NK-92 (cell line): ENCODE measurements at regions not wholly inside any gene's neighbourhood (a gene's known extent, or its start where the extent isn't known, plus 50 kb on each side); places are given as distances from the start of the nearest gene placed in this dataset.

ENCODE experiments used
- DNase-seq: peaks from one replicate; lab custom pipeline; 2025; ENCODE audit not compliant: unreplicated experiment; lab: John Stamatoyannopoulos, UW

DNA sequence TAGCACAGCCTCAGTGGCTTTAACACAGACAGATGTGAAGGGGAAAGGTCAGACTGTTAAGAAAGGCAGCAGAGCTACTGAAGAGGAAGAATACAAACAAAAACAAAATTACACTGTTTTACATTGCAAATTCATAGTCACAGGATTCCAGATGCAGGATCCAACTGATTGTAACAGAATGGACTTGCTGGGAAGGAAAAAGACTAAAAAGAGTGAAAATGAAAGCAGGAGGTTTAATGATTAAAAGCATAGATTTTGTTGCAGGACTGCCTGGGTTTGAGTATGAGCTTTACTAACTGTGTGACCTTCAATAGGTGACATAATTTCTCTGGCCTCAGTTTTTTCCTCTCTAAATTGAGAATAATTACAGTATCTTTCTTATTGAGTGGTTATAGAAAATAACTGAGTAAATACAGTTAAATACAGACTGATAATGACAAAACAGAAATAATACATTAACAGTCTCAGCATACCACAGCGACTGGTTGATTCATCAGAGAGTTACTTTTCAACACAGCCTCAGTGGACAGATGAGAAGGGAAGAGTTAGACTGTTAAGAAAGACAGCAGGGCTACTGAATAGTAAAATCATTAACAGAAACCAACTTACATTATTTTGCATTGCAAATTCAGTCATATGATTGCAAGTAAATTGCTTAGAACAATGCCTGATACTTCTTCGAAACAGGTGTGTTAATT lies 704.2 kb upstream of the TENM4 start:
- no peak for DNase-seq

DNA sequence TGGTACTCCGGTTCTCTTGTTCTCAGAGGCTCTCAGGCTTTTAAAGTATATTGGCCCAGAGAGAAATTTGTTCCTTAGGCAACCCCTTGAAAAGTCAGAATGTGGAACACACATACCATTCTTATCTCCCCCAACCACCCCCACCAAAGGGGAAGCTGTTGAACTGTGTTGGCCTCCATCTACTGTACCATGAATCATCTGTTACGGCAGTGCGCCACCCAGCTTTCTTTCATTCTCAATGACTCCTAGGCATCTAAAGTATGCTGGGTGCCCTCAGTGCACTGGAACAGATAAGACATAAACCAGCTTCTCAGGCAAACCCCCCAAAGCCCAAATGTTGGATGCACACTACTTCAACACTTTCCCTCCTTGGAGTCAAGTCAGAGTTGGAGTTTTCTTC lies 696.2 kb upstream of the TENM4 start:
- no peak for DNase-seq

GRCh38 chr11:80129396-80129795 lies 688.6 kb upstream of the TENM4 start:
- DNase-seq, result no peak

DNA sequence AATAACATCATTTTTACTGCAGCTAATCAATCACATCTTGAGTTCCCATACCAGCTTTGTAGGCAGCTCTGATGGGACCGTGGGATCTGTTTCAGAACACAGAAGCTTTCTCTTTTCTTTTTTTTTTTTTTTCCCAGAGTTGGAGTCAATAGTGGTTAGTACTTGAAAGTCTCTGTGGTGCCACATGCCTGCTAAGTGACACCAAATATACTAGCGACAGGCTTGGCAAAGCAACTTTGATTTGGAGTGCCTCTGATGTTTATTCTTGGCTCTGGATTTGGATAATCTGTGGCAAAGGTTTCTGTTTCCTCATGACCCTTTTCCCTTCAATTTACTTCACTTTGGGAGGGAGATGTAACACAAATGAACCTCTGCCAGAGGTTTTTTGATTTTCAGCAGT lies 681.4 kb upstream of the TENM4 start:
- no peak for DNase-seq

DNA sequence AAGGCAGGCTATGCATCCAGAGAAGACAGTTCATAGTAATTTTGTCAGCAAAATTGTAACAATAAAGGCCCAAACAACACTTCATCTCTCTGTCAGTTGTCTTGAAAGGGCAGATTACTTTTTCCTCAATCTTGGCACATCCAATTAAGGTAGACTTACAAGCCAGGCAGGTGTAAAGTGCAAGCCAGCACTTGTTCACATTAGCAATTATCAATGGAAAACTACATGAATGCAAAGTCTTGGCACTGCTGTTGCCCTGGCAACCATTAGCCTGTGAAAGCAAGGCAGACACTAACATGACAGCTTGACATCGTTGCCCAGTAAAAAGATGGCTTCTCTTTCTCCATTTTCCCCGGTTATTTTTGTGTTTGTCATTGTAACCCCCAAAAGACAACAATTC lies 677.2 kb upstream of the TENM4 start:
- no peak for DNase-seq

GRCh38 chr11:80116796-80117195 lies 676.0 kb upstream of the TENM4 start:
- no peak for DNase-seq

DNA sequence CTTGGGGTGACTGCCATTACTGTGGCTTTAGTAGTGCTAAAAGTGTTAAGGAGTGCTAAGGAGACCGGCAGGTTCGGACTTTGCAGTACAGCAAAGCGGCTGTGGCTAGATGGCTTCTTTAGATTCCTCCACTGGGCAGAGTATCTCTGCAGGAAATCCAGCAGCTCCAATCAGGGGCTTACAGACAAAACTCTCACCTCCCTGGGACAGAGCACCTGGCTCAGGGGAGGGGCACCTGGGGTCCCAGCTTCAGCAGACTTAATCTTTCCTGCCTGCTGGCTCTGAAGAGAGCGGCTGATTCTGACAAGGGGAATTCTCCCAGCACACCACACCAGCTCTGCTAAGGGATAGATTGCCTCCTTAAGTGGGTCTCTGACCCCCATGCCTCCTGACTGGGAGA lies 668.8 kb upstream of the TENM4 start:
- no peak for DNase-seq

GRCh38 chr11:80109031-80109430 lies 668.2 kb upstream of the TENM4 start:
- no peak for DNase-seq

GRCh38 chr11:80107415-80107814 lies 666.6 kb upstream of the TENM4 start:
- DNase-seq, result no peak

DNA sequence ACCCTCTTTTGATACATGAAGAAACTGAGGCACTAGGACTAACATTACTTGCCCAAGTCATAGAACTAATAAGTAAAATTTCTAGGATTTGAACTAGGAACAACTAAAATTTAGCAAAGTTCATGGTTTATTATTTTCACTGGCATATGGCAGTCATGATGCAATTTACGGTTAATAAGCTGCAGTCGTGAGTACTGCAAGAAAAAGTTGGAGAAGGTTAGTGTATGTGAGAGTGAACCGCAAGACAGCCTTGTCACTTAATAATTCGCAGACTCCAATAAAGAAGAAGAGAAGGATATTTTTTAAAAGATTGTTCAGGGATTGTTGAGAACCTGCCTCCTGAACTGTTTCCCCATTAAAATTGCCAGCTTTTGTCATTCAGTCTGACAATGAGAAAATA lies 663.4 kb upstream of the TENM4 start:
- DNase-seq, result no peak

DNA sequence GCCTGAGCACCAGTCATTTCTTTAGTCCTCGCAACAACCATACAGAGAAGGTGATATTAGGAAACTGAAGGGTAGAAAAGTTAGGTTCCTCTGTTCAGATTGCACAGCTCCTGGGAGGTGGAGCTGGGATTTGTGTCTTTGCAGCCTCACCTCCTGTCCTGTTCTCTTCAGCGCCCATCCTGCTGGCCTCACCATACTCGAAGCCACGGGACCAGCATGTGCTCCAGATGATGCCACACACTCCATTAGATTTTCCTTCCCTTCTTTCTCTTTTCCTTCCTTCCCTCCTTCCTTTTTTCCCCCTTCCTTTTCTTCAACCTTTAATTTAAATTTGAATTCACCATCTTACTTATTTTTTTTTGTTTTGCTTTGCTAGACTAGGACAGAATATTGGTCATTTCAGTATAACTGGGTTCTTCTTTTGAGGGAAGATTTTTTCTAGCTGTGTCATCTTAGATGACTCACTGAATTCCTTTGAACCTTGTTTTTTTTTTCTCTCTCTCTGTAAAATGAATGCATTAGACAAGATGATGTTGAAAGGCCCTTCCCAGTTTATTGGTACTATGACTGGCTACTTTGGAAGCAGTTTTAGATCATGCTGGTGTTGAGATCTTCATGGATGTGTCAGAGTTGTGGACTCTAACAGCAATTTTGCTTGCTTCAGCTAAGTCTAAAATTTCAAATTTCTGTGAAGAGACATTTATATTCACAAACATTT lies 662.5 kb upstream of the TENM4 start:
- no peak for DNase-seq

DNA sequence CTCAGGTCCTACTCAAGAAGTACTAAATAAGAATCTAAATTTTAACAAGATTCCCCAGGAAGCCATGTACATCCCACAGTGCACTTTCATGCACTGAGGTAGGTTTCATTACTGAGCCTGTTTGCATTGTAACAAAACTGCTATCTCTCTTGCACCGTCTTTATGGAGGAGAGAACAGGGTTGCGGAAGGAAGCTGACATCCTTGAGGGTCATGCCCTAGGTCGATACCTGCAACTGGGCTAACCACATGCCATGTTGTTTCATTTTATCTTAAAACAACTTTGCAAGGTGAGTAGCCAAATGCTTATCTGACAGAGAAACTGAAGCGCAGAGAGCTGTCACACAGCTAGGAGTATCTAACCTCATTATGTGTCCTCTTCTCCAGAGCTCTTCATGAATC lies 656.3 kb upstream of the TENM4 start:
- DNase-seq, result no peak

- no peak for DNase-seq
Observed at GRCh38 chr11:80096736-80097135, 655.9 kb upstream of the TENM4 start.

DNA sequence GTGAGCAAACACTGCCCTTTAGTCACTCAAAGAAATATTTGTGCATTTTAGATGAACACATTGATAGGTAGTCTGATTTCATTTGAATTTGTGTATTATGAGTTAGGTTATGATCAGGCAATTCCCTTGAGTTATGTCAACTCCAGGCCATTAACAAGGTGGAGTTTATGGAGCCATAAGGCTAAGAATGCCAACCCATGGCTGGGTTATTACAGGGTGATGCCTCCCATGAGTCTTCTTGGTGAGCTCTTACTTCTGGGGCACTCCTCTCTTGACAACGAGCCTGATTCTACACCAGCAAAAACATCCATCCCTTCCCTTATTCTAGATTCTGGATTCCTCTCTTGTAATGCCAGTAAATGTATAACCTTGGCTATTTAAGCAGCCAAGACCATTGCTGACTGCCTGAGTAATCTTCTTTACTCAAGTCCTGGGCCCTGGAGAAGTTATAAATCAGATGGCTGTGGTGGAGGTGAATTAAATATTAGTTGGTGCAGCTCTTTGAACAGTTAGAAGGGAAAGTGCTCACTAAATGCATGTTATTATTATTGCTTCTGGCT lies 645.7 kb upstream of the TENM4 start:
- DNase-seq, result no peak

GRCh38 chr11:80085563-80085962 lies 644.7 kb upstream of the TENM4 start:
- DNase-seq, result no peak

GRCh38 chr11:80084608-80085007 lies 643.8 kb upstream of the TENM4 start:
- no peak for DNase-seq

GRCh38 chr11:80083531-80083951 lies 642.7 kb upstream of the TENM4 start:
- no peak for DNase-seq

DNA sequence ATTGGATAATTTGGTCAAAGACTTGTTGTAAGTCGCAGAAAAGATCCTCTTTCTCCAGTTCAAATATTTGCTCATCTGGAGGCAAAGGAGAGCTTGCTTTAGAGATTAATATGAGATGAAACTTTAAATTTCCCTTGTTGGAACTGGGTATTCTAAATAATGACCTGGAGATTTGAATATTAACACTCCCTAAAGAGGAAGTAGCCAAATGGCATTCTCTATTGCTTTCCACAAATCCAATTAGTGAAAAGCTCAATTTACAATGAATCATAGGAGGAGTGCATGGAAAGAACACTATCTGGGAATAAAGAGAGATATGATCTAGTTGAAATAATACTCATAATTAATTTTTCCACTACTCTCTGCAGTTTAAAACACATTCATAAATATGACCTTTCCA lies 641.6 kb upstream of the TENM4 start:
- DNase-seq, result no peak

GRCh38 chr11:80077113-80077512 lies 636.3 kb upstream of the TENM4 start:
- DNase-seq, result no peak

- no peak for DNase-seq
Observed at GRCh38 chr11:80074837-80075236, 634.0 kb upstream of the TENM4 start.

DNA sequence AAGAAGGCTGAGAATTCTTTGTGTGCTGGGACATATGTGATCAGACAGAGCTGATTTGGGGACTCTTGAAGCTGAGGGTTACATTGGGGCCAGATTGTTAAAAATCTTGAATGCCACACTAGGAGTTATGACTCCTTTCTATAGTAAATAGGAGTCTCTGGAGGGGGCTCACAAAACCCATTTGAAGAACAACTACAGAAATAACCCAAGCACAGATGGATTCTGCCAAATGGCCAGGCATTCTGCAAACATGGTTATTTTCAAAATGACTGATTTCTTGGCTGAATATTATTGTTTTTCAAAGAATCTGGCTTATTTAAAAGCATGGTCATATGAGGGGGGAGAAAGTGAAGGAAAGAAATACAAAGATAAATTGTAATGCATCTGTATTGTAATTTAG lies 625.5 kb upstream of the TENM4 start:
- DNase-seq, result no peak

DNA sequence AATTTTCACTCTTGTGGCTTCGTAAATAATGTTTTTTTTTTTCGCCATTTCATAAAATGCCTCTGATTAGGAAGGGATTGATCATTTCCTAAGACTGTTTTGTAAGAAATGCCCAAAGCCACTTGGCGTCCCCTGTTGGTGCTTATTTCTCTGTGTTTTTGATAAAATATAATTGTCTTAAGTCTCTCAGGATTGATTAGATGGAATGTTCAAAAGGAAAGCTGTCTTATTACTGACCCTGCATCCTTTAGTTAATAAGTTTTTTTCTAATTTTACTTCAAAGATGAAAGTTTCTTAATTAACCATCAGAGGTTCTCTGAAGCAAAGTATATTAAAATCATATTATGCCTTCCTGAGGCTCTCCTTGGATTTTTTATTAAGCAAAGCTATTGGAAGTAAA lies 624.3 kb upstream of the TENM4 start:
- no peak for DNase-seq

DNA sequence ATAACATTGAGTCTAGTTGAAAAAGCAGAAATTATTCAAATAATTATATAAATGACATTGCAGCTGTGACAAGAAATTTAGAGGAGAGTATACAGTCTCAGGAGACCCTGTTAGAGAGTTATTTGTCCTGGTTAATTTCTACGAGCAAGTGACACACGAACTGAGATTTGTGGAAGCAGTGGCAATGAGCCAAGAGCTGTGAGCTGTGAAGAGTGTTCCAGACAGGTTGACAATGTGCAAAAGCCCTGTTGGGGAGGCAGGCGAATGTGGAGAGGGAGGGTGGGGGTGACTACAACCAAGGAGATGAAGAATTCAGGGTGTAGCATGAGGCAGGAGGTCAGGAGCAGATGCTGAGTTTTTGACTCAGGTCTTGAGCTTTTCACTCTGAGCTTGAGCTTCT lies 620.2 kb upstream of the TENM4 start:
- no peak for DNase-seq
